DMS79 (cell line): ENCODE measurements at regions not wholly inside any gene's neighbourhood (a gene's known extent, or its start where the extent isn't known, plus 50 kb on each side); places are given as distances from the start of the nearest gene placed in this dataset.

Source experiments
- DNase-seq: peaks from one replicate; lab custom pipeline; 2025; lab: John Stamatoyannopoulos, UW

DNA sequence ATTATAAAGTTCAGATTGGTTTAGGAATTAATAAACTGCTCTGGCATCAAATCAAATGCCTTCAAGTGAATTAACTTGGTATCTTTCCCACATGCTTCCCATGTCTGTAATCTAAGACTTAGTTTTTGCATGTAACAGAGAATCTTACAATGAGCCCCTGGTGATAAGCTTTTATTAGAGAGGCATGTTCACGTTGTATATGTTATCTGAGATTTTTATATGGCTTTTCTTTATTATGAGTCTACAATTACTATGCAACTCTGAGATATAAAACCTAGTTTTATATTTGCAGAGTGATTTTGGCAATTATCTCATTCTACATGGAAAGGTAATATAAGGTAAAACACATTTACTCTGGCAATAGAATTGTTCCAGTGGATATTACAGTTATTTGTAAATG is 1578.4 kb upstream of the IGFBP7 start:
- no peak for DNase-seq

DNA sequence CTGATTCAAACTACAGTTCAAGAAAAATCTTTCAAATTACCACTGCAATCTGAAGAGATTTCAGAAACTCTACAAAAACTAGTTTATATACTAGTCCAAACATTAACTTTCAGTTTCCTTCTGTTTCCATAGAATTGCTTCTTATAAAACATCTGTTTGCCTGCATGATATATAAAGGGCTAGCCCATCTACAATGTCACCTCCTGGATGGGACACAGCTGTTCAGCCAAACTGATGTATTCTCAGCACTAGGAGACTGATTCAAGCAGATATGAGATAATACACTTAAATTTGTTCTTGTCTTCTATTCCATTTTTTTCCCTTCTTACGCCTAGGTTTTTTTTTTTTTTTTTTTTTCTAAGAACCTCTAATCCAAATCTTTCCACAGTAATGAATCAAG is 1569.7 kb upstream of the IGFBP7 start:
- DNase-seq = no peak

DNA sequence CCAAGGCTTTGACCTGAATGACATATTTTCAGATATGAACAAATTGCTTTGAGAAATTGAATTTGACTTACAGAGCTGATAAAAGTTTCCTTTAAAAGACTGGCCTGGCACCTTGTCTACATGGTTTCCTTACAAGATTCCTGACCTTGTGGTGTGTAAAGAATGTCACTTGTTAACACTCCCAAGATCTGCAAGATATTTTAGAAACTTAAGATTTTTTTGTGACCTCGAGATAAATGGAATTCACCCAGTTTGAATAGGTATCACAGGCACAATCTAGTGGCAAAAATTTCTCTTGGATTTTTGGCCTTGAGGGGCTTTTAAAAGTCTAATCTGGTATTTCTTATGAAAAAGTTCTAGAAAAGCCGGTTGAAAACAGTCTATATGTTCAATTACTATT is 1568.9 kb upstream of the IGFBP7 start:
- DNase-seq = no peak

DNA sequence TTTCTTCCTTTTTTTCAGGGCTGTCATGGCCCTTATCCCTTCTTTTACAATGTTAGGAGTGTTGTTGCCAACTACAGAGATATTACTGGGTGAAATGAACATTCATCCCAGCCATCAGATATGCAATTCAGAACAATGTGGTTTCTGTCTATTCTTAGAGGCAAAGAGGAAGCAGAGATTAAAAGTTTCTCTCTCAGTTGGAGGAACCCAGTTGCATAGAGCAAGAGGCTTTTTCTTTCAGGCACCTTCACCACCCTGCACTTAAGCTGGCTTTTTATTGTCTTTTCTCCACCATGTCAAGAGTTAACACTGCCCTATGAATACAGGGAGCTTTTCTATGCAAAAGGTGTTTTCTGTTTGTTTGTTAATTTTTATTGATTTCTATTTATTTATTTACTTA is 1559.6 kb upstream of the IGFBP7 start:
- no peak for DNase-seq

DNA sequence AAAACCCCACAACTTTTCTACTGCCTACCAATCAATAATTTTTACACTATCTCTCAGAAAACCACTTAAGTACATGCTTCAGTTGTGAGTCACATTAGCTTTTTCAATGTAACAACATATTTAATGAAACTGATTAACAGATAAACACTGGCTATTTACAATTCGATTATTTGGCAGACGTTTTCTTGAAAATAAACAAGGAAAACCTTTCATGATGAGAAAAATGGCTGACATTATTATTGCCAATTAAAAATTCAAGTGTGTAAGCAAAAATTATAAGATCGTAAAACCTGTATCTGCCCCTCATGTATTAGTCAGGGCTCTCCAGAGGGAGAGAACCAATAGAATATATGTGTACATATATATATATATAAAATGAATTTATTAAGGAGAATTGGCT is 1555.5 kb upstream of the IGFBP7 start:
- DNase-seq = no peak

DNA sequence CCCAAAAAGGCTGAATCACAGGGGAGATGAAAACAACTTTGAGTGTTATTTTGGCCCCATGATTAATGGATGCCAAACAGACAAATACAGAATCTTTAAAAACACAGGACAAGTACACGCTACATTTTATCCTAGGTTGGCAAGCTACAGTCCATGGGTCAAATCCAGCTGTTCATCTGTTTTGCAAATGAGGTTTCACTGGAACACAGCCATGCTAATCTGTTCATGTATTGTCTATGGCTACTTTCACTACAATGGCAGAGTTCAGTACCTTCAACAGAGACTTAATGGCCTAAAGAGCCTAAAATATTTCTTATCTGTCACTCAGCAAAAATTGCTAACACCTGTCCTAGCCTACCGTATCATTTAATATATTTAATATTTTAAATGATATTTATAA is 1548.5 kb upstream of the IGFBP7 start:
- DNase-seq = no peak

DNA sequence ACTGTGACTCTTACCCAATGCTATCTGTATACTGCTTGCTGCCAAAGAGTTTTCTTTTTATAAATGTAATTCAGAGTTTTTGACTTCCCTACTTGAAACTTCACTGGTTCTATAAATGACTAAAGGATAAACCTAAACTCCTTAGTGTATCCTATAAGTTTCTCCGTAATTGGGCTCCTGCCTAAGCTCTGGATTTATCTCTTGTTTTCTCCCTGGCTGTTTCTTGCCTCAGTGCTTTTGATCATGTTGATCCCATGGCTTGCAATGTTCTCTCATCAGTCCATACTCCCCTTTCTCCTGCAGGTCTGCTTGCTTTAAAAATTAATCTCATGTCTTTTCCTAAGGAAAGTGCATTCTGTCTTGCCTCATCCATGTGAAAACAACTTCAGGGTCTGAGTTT is 1543.1 kb upstream of the IGFBP7 start:
- no peak for DNase-seq

DNA sequence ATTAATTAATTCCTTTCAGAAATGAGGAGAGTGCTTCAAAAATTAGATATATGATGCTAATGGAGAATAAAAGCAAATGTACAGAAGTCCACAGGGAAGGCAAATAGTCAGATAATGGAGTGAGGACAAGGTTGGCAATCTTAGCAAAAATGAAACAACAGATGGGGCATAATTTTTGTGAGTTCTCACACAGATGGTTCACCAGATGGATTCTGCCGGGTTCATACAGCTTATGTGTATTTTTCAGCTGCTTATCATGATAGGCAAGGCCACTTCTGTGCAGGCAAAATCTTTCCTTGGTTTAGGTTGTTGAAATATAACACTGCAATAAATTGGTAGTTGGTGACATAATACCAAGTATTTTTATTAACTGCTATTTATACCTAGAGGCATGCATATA is 1539.0 kb upstream of the IGFBP7 start:
- no peak for DNase-seq

DNA sequence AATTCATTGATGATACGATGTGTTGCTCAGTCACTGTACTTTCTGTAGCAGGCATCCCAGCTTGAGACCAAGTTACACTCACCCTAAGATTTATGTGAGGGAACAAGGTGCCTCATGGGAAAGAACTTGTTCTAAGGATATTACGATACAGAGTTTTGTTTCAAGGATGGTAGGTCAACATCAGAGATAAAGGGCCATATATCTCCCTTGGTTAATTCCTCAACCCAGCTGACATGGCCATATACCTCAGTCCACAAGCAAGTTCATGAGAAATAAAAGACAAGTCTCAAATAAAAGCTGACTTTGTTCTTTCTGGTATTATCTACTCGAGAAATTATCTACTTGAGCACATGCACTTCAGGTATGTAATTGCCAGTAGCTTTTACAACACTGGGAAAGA is 1535.9 kb upstream of the IGFBP7 start:
- DNase-seq = no peak

DNA sequence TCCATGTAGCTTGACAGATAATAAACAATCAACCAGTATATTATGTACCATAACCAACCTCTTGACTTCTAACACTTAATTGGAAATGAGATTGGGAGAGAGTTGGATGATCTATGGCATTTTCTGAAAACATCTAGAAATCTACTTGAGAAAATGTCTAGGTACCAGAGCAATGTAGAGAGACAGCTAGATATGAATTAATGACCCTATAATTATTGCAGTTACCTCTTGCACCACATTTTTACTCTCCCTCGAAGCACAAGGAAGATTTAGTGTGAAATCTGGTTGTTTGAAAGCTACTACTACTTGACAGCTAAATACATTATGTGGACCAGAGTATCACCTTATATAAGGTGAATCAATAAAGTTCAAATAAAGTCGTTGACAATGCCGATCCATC is 1534.4 kb upstream of the IGFBP7 start:
- DNase-seq = no peak

DNA sequence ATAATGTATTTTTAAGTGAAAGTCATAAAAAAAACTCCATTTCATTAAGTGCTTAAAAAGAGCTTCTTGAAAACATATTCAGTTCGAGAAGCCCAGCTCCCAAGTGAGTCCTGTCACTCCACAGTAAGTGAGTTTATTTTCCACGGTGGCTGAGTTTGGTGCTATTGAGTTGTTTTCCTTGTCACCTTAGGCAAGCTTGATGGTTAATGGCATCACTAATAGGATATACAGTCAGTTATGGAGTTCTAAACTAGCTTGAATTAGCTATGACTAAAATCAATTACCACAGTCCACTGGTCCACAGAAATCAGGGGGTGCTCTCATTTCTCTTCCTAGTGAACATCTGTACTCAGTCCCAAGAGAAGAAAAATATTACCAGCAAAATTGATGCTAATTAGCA is 1526.2 kb upstream of the IGFBP7 start:
- DNase-seq = no peak

DNA sequence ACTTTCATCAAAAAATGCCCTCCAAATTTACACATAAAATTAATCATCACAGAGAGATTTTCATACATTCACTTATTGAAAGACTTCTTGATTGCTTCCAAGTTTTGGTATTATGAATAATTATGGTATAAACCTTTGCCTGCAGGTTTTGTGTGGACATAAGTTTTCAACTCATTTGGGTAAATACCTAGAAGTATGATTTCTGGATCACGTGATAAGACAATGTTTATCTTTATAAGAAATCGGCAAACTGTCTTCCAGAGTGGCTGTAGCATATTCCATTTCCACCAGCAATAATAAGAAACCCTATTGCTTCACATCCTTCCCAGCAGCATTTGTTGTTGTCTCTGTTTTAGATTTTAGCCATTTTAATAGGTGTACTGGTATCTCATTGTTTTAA is 1507.0 kb upstream of the IGFBP7 start:
- no peak for DNase-seq

DNA sequence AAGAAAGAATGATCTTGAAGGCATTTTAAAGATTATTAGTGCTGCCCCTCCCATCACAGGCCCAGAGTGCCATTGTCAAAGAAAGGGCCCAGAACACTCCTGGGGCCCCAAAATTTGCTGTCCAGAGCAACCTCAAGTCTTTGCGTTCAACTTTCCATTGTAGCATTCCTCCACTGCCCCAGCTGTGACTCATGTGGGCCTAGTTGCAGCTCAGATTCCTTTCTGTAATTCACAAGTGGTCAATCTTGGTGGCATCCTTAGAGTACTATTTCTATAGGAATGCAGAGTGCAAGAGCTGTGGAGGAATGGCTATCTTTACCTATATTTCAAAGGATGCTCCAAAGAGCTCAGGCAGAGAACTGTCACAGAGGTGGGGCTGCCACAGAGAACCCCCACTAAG is 1500.8 kb upstream of the IGFBP7 start:
- no peak for DNase-seq

DNA sequence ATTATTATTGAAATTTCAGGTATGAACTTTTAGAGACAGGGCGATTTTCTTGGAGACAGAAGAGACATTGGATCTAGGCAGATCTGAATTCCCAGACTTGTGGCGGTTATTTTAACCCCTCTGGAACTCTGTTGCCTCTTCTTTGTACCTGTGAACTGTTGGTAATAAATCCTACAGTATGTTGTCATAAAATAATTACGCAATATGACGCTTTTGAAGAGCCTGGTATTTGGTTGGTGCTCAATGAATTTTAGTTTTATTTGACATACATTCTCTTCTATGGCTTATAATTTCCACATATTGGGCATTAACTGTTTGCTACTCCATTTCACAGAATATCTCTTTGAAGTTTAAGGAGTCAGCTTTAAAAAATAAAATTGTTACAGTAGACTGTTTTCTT is 1496.1 kb upstream of the IGFBP7 start:
- no peak for DNase-seq

DNA sequence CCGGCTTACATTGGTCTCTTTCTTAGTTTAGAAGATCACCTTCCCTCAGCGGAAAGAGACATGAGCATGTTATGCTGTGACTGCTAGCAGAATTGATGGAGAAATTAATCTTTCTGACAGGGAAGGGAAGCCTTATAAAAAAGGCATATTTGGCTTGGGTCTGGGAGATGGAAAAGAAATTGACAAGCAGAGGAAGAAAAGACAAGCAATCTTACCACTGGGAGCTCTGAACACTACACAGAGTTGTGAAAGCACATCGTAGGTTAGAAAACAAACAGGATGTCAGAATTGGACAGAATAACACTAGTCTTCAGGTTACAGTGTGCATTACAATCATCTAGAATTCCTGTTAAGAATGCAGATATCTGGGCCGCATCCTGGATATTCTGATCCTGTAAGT is 1493.8 kb upstream of the IGFBP7 start:
- no peak for DNase-seq

DNA sequence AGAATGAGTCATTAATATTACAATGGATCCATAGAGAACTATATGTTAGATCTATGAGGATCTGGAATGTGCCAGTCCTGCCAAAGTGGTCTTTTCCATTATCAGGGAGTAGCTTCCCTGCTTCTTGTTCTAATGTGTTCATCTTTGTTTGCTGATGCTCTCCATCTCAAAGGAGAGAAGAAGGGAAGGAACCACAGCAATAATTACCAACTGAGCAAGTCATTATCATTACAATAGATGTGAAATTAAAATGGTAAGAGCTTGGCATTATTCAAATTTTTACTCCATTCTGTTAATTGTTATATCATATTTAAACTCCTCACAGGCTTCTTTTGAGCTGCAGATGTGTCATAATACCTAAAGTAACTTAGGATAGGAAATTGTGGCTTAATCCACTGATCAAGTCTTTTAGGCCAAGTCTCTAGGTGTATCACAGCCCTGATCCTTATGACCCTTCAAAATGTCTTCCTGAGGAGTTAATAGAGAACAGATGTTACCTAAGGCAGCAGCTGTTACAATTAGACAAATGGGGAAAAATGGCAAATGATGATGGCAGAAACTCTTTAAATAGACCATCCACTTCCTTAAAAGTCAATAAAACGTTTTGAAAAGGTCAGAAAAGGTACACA is 1492.7 kb upstream of the IGFBP7 start:
- no peak for DNase-seq

DNA sequence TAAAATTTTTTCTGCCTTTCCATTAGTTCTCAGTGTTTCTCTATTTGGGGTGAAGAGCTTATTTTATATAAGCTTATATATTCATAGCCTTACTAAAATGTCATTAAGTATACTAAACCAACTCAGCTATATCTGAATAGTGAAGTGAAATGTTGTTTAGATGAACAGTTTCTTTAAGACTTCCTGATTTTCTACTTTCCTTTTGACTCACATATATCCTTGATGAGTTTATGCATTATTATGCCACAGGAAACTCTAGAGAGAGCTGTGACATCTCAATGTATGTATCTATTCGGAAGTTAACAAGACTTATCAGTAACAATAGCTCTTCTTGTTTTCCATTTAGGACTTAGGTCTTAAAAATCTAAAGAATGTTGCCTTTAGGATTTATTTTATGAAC is 1491.8 kb upstream of the IGFBP7 start:
- DNase-seq = no peak

DNA sequence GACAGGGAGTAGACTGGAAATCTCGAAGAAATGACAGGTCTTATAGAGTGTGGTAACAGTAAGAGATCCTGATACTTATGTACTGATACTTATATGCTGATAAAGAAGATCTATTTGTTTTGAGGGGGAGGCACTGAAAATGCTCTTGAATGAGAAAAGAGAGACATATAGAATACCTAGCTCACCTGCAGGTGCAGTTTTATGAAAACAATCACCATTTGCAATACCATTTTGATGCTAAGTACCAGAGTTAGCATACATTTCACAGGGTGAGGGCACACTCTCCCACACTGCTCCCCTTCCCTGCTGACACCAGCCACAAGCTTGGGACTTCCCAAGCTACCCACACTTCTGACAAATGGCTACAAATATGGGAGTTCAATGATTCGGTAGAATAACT is 1490.1 kb upstream of the IGFBP7 start:
- DNase-seq = no peak

DNA sequence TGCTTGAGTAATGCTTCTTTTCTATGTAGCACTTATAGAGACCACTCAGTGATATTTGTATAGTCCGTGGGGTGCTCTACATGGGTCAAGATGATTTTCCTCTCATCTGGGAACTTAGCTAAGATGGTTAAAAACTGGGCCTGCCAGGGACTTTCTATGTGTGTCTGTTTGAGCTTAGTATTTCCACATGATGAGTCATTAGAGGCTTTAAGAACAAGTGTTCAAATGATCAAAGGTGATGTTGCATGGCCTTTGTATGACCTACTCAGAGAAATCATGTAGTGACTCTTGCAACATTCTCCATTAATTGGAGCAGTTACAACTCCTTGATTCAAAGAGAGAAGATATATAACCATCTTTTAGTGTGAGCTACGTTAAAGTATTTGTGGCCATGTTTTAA is 1480.5 kb upstream of the IGFBP7 start:
- no peak for DNase-seq

DNA sequence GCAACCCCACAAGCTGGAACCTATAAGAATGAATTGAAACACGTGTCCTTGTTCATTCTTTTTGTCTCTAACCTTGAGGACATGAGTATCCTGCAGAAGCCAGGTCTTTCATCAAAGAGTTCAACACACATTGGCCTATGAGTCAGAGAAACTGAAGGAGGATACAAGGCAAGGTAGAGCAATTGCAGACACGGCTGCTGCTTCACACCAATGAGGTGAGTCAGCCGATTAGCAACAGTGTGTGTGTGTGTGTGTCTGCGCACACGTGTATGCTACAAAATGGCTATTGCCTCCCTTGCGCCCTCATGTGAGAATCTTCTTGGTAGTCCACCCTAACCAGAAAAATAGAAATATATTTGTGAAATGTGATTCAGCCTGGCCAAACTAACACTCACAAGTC is 1477.7 kb upstream of the IGFBP7 start:
- DNase-seq = no peak

DNA sequence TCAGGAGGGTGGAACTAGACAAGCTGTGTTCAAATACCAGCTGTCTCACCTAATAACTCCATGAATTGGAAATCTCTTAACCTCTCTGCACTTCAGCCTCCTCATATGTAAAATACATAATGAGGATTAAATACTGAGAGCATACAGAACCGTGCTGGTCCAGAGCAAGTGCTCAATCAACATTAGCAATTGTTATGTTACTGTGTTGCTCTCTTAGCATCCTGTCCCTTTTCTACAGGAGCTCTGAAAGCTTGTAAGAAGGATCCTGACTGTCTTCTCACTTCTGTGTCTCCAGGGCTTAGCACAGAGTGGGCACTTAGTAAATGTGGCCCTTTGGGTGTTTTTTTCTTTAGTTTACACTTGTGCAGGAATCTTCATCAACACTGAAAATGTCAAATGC is 1456.1 kb upstream of the IGFBP7 start:
- no peak for DNase-seq

DNA sequence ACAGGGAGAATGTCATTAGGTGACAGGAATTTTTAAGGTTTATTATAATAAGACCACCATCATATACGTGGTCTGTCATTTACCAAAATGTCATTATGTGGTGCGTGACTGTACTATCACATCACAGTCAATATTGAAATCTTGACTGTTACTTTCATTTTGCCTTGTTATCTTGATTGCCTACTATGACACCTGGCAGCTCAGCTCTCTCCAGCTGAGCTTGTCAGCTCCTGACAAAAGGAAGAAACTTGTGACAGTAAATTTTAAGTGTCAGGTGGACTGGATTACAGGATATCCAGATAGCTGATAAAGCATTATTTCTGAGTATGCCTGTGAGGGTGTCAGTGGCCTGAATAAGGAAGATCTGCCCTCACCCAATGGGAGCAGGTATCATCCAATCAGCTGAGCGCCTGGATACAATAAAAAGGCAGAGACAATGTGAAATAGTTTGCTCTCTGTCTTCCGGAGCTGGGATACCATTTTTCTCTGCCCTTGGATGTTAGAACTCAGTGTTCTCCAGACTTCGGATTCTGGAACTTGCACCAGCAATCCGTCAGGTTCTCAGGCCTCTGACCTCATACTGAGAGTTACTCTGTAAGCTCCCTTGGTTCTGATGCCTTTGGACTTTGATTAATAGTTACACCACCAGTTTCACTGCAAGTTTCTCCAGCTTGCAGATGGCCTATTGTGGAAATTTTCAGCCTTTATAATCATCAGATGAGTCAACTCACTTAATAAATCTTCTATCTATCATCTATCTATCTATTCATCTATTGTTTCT is 1454.7 kb upstream of the IGFBP7 start:
- DNase-seq = no peak

DNA sequence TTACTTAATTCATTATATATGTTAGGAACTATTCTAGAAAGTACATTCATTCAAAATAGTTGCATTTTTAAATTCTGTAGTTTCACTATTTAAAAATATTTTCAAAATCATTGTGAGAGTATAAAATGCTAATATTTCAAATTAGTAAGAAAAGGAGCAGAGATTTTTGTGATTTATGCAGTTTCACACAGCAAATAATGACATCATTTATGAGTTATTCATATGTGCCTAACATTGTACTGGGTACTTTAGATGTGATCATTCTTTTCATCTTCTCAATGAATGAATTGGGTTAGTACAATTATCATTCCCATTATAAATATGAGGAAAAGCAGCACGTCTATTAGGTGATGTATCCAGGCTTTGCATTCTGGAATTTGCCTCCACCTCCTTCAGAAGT is 1451.0 kb upstream of the IGFBP7 start:
- no peak for DNase-seq

DNA sequence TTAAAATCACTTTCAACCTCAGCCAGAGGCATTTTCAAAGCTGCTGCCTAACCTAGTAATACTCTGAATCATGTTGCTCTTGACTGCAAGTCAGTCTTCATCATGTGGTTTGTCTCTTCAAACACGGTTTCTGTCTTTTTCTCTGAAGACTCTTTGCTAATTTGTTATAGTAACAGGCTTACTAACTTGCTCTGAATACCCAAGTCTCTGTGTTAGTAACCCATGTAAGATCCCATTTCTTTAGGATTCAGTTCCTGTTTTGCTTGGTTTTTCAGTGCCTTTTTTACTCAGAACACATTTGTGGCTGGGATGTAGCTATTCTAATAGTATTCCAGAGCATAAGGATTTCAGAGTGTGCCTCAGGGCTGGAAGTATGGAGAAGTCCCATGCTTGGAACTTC is 1450.6 kb upstream of the IGFBP7 start:
- DNase-seq = no peak
